H9 (cell line): ENCODE measurements at regions not wholly inside any gene's neighbourhood (a gene's known extent, or its start where the extent isn't known, plus 50 kb on each side); places are given as distances from the start of the nearest gene placed in this dataset.

Source experiments
- DNase-seq: peaks from one replicate; pipeline ENCODE4 v3.0.0-alpha.2; 2017
- H2AFZ ChIP-seq: one replicate; pipeline ENCODE4 v1.6.1; 2013; ENCODE audit warnings: mild to moderate bottlenecking, low read length, control low read depth, moderate library complexity
- H2AK5ac ChIP-seq: 2 replicates; pipeline ENCODE4 v1.6.1; 2013; ENCODE audit warnings: low read length, control low read depth, mixed read lengths; ENCODE audit not compliant: insufficient read length
- H2BK120ac ChIP-seq: one replicate; pipeline ENCODE4 v1.6.1; 2013; ENCODE audit warnings: low read depth, mild to moderate bottlenecking, low read length, control low read depth, inconsistent platforms; ENCODE audit not compliant: poor library complexity, severe bottlenecking
- H2BK12ac ChIP-seq: 2 replicates; pipeline ENCODE4 v1.6.1; 2013; ENCODE audit warnings: low read length, control low read depth, mixed read lengths, low read depth; ENCODE audit not compliant: insufficient read length
- H2BK15ac ChIP-seq: 2 replicates; pipeline ENCODE4 v1.6.1; 2013; ENCODE audit warnings: low read depth, low read length, control low read depth
- H2BK20ac ChIP-seq: one replicate; pipeline ENCODE4 v1.6.1; 2013; ENCODE audit warnings: low read depth, mild to moderate bottlenecking, low read length, control low read depth, inconsistent platforms; ENCODE audit not compliant: poor library complexity, severe bottlenecking
- H2BK5ac ChIP-seq: 2 replicates; pipeline ENCODE4 v1.6.1; 2013; ENCODE audit warnings: low read length, control low read depth, mixed read lengths; ENCODE audit not compliant: insufficient read length
- H3K14ac ChIP-seq: 2 replicates; pipeline ENCODE4 v1.6.1; 2013; ENCODE audit warnings: low read length, control low read depth; ENCODE audit not compliant: insufficient read depth
- H3K18ac ChIP-seq: 2 replicates; pipeline ENCODE4 v1.6.1; 2013; ENCODE audit warnings: low read depth, mild to moderate bottlenecking, mixed read lengths, low read length, control low read depth; ENCODE audit not compliant: insufficient read length
- H3K23ac ChIP-seq: 2 replicates; pipeline ENCODE4 v1.6.1; 2013; ENCODE audit warnings: low read length, control low read depth, mixed read lengths, low read depth; ENCODE audit not compliant: insufficient read length
- H3K23me2 ChIP-seq: 2 replicates; pipeline ENCODE4 v1.6.1; 2013; ENCODE audit warnings: low read depth, mild to moderate bottlenecking, mixed read lengths, low read length, control low read depth; ENCODE audit not compliant: insufficient read length, poor library complexity, severe bottlenecking
- H3K27ac ChIP-seq: 2 replicates; pipeline ENCODE4 v1.5.1; 2013; ENCODE audit warnings: low read length, control low read depth, mixed read lengths, low read depth; ENCODE audit not compliant: insufficient read length
- H3K27me3 ChIP-seq: 2 replicates; pipeline ENCODE4 v1.6.1; 2013; ENCODE audit warnings: low read length, control low read depth, inconsistent platforms; ENCODE audit not compliant: insufficient read depth
- H3K4ac ChIP-seq: 2 replicates; pipeline ENCODE4 v1.6.1; 2013; ENCODE audit warnings: low read depth, mild to moderate bottlenecking, control low read depth, inconsistent platforms, low read length, moderate library complexity
- H3K4me1 ChIP-seq: 2 replicates; pipeline ENCODE4 v1.6.1; 2013; ENCODE audit warnings: low read length, control low read depth, inconsistent platforms; ENCODE audit not compliant: insufficient read depth
- H3K4me2 ChIP-seq: 2 replicates; pipeline ENCODE4 v1.6.1; 2013; ENCODE audit warnings: low read length, control low read depth, mixed read lengths; ENCODE audit not compliant: insufficient read length, insufficient read depth
- H3K56ac ChIP-seq: 2 replicates; pipeline ENCODE4 v1.6.1; 2013; ENCODE audit warnings: low read depth, mild to moderate bottlenecking, mixed read lengths, low read length, control low read depth; ENCODE audit not compliant: insufficient read length
- H3K79me1 ChIP-seq: 2 replicates; pipeline ENCODE4 v1.6.1; 2013; ENCODE audit warnings: low read depth, mild to moderate bottlenecking, moderate library complexity, low read length, control low read depth, inconsistent platforms; ENCODE audit not compliant: insufficient read depth, poor library complexity, severe bottlenecking
- H3K79me2 ChIP-seq: 2 replicates; pipeline ENCODE4 v1.6.1; 2013; ENCODE audit warnings: low read length, control low read depth, inconsistent platforms; ENCODE audit not compliant: insufficient read depth
- H3K9ac ChIP-seq: 2 replicates; pipeline ENCODE4 v1.6.1; 2013; ENCODE audit warnings: low read length, control low read depth, mixed read lengths; ENCODE audit not compliant: insufficient read length; ENCODE audit errors: extremely low read depth
- H3K9me3 ChIP-seq: one replicate; pipeline ENCODE4 v1.6.1; 2013; ENCODE audit warnings: low read depth, low read length, inconsistent platforms; ENCODE audit not compliant: control insufficient read depth
- H3T11ph ChIP-seq: one replicate; pipeline ENCODE4 v1.6.1; 2013; ENCODE audit warnings: mild to moderate bottlenecking, low read length, control low read depth, inconsistent platforms
- H4K20me1 ChIP-seq: one replicate; pipeline ENCODE4 v1.6.1; 2013; ENCODE audit not compliant: control insufficient read depth, insufficient read length, insufficient read depth
- H4K5ac ChIP-seq: 2 replicates; pipeline ENCODE4 v1.6.1; 2013; ENCODE audit warnings: low read depth, mild to moderate bottlenecking, mixed read lengths, low read length, control low read depth; ENCODE audit not compliant: insufficient read length
- H4K8ac ChIP-seq: replicated peaks from 2 replicates; pipeline ENCODE4 v1.6.1; 2013; ENCODE audit warnings: low read length, control low read depth, mixed read lengths, low read depth; ENCODE audit not compliant: insufficient read length
- H4K91ac ChIP-seq: 2 replicates; pipeline ENCODE4 v1.6.1; 2013; ENCODE audit warnings: low read depth, mild to moderate bottlenecking, moderate library complexity, mixed read lengths, low read length, control low read depth; ENCODE audit not compliant: insufficient read length
- H3K27ac Mint-ChIP-seq, 3 experiments: 2 replicates in 2 of 3; 3 replicates in 1 of 3; pipeline ENCODE4 v1.8.0; 2020 to 2021; ENCODE audit warnings: mixed read lengths in 3 of 3, mild to moderate bottlenecking in 1 of 3, moderate library complexity in 1 of 3
- H3K27me3 Mint-ChIP-seq: 2 replicates; pipeline ENCODE4 v1.8.0; 2021; ENCODE audit warnings: low read depth, mild to moderate bottlenecking, moderate library complexity, mixed read lengths
- H3K36me3 Mint-ChIP-seq, 3 experiments: 2 replicates in 2 of 3; 3 replicates in 1 of 3; pipeline ENCODE4 v1.8.0; 2020 to 2021; ENCODE audit warnings: low read depth in 3 of 3, mixed read lengths in 3 of 3; ENCODE audit not compliant: insufficient read depth in 1 of 3
- H3K4me1 Mint-ChIP-seq, 2 experiments: 2 replicates each; pipeline ENCODE4 v1.8.0; 2020; ENCODE audit warnings: mixed read lengths in 2 of 2
- H3K4me3 Mint-ChIP-seq, 2 experiments: 2 replicates in 1 of 2; 3 replicates in 1 of 2; pipeline ENCODE4 v1.8.0; 2020 to 2021; ENCODE audit warnings: mild to moderate bottlenecking in 2 of 2, mixed read lengths in 2 of 2, moderate library complexity in 1 of 2
- H3K9me3 Mint-ChIP-seq, 2 experiments: 2 replicates in 1 of 2; 3 replicates in 1 of 2; pipeline ENCODE4 v1.8.0; 2020; ENCODE audit warnings: mild to moderate bottlenecking in 2 of 2, mixed read lengths in 2 of 2, moderate library complexity in 1 of 2
- CTCF ChIP-seq: fragments of 200-600 bp; sonication (generic); conservative IDR thresholded peaks from 3 replicates; pipeline ENCODE4 v1.8.0; 2021; ENCODE audit warnings: antibody characterized with exemption, mild to moderate bottlenecking
- WGBS: extraction: QIAGEN DNeasy Blood & Tissue Kit; methylation state at CpG from one replicate; pipeline ENCODE4 v1.1.7; 2013; ENCODE audit warnings: missing lambda C conversion rate, low lambda C conversion rate, mixed read lengths; ENCODE audit not compliant: insufficient read length; ENCODE audit errors: extremely low coverage; 5-methylcytosine and 5-hydroxymethylcytosine counted together

- H3K4ac ChIP-seq = no peak overlapping the region
- no peak overlapping the region for H2BK12ac ChIP-seq
- Mint-ChIP-seq H3K36me3 (peaks cover 0 to under 1% (median 0%) of the 10 kb centered on the region in 3 experiments; a peak in 2 of 7 replicates), H3K4me3 (no peak overlapping the region), H3K4me1 (peaks cover 2% of the 10 kb centered on the region in 2 experiments; a peak in 2 of 4 replicates), H3K27me3 (peaks cover 4% of the 10 kb centered on the region), H3K9me3 (no peaks in the 10 kb centered on the region), H3K27ac (no peak overlapping the region)
- H3K9ac ChIP-seq = no peak overlapping the region
- no peak overlapping the region for H3K18ac ChIP-seq
- no peaks in the 10 kb centered on the region for H3K4me1 ChIP-seq
- H4K8ac ChIP-seq = no peak overlapping the region
- no peaks in the 10 kb centered on the region for H3K79me2 ChIP-seq
- H3T11ph ChIP-seq = no peak overlapping the region
- no peaks in the 10 kb centered on the region for H3K9me3 ChIP-seq
- H3K4me2 ChIP-seq = no peak overlapping the region
- H3K79me1 ChIP-seq = no peaks in the 10 kb centered on the region
- no peak overlapping the region for H2AK5ac ChIP-seq
- TF ChIP-seq CTCF = no peak
- no peak for DNase-seq
- H4K91ac ChIP-seq = no peak overlapping the region
- no peaks in the 10 kb centered on the region for H3K27me3 ChIP-seq
- H3K23me2 ChIP-seq = no peaks in the 10 kb centered on the region
- no peak overlapping the region for H2BK20ac ChIP-seq
- H3K23ac ChIP-seq = no peak overlapping the region
- H4K5ac ChIP-seq = no peak overlapping the region
- H2AFZ ChIP-seq = no peak overlapping the region
- H2BK120ac ChIP-seq = no peak overlapping the region
- no peak overlapping the region for H2BK15ac ChIP-seq
- H4K20me1 ChIP-seq = no peaks in the 10 kb centered on the region
- H3K56ac ChIP-seq = no peak overlapping the region
- WGBS = no CpG with 5 or more reads among the region's 1 CpG
- no peak overlapping the region for H3K14ac ChIP-seq
- no peak overlapping the region for H3K27ac ChIP-seq
- no peak overlapping the region for H2BK5ac ChIP-seq
Measured at GRCh38 chr13:61192826-61193225, 222.8 kb downstream of the PCDH20 start.
